ENCODE measurements at regions not wholly inside any gene's neighbourhood (a gene's known extent, or its start where the extent isn't known, plus 50 kb on each side); places are given as distances from the start of the nearest gene placed in this dataset.

DNA sequence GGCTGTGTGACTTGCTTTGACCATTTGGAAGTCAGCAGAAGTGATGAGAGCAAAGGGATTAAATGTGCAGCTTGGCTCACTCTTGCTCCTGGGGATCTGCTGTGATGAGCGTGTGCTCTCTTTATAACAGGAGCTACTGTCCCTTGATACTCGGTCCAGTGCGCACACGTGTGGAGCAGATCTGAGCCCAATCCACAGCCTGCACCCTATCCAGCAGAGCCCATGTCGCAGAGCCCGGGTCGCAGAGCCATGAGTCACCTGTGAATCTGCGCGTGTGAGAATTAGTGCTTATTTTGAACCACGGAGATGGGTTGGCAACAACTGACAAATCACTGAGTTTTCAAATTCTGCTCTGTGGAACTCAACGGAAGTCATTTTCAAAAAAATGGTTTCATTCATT is 291.0 kb upstream of the SULF2 start:
- no peak for TF ChIP-seq NFIC (IDR thresholded peaks at IDR 0.05)
- TF ChIP-seq YY1 (IDR thresholded peaks at IDR 0.05; ENCODE audit: low read depth): no peak
- no peak for TF ChIP-seq TEAD4 (IDR thresholded peaks at IDR 0.05)
- TF ChIP-seq RAD21 (IDR thresholded peaks at IDR 0.05; ENCODE audit: low read depth): no peak
- TF ChIP-seq CEBPB (IDR thresholded peaks at IDR 0.05): no peak
- TF ChIP-seq, protein P1, sequence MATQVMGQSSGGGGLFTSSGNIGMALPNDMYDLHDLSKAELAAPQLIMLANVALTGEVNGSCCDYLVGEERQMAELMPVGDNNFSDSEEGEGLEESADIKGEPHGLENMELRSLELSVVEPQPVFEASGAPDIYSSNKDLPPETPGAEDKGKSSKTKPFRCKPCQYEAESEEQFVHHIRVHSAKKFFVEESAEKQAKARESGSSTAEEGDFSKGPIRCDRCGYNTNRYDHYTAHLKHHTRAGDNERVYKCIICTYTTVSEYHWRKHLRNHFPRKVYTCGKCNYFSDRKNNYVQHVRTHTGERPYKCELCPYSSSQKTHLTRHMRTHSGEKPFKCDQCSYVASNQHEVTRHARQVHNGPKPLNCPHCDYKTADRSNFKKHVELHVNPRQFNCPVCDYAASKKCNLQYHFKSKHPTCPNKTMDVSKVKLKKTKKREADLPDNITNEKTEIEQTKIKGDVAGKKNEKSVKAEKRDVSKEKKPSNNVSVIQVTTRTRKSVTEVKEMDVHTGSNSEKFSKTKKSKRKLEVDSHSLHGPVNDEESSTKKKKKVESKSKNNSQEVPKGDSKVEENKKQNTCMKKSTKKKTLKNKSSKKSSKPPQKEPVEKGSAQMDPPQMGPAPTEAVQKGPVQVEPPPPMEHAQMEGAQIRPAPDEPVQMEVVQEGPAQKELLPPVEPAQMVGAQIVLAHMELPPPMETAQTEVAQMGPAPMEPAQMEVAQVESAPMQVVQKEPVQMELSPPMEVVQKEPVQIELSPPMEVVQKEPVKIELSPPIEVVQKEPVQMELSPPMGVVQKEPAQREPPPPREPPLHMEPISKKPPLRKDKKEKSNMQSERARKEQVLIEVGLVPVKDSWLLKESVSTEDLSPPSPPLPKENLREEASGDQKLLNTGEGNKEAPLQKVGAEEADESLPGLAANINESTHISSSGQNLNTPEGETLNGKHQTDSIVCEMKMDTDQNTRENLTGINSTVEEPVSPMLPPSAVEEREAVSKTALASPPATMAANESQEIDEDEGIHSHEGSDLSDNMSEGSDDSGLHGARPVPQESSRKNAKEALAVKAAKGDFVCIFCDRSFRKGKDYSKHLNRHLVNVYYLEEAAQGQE (IDR thresholded peaks at IDR 0.05; ENCODE audit: low read depth): no peak
- TF ChIP-seq CREB1 (IDR thresholded peaks at IDR 0.05; ENCODE audit: low read depth): no peak
- TF ChIP-seq, protein P2, sequence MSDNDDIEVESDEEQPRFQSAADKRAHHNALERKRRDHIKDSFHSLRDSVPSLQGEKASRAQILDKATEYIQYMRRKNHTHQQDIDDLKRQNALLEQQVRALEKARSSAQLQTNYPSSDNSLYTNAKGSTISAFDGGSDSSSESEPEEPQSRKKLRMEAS (IDR thresholded peaks at IDR 0.05): no peak
- TF ChIP-seq TCF12 (IDR thresholded peaks at IDR 0.05; ENCODE audit: low read depth): no peak

- TF ChIP-seq, protein P3, sequence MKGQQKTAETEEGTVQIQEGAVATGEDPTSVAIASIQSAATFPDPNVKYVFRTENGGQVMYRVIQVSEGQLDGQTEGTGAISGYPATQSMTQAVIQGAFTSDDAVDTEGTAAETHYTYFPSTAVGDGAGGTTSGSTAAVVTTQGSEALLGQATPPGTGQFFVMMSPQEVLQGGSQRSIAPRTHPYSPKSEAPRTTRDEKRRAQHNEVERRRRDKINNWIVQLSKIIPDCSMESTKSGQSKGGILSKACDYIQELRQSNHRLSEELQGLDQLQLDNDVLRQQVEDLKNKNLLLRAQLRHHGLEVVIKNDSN (IDR thresholded peaks at IDR 0.05): no peak
- TF ChIP-seq TEAD4 (IDR thresholded peaks at IDR 0.05) (no peak), TAF1 (IDR thresholded peaks at IDR 0.05; ENCODE audit: low read depth) (no peak), YY1 (IDR thresholded peaks at IDR 0.05; ENCODE audit: low read depth) (no peak), CREB1 (IDR thresholded peaks at IDR 0.05; ENCODE audit: low read depth) (no peak), TCF12 (IDR thresholded peaks at IDR 0.05; ENCODE audit: low read depth) (no peak), ZBTB7A (IDR thresholded peaks at IDR 0.05; ENCODE audit: low read depth) (no peak), FOXM1 (IDR thresholded peaks at IDR 0.05; ENCODE audit: borderline replicate concordance, low read depth) (no peak), EP300 (IDR thresholded peaks at IDR 0.05; ENCODE audit: borderline replicate concordance) (no peak), CEBPB (IDR thresholded peaks at IDR 0.05) (no peak), NFIC (IDR thresholded peaks at IDR 0.05) (no peak)
- TF ChIP-seq, protein P2 (IDR thresholded peaks at IDR 0.05): no peak
- TF ChIP-seq, protein P1 (IDR thresholded peaks at IDR 0.05; ENCODE audit: low read depth): no peak
Measured at GRCh38 chr20:48075591-48076174, 290.4 kb upstream of the SULF2 start.

- TF ChIP-seq EP300 (IDR thresholded peaks at IDR 0.05; ENCODE audit: borderline replicate concordance) (no peak), ZBTB7A (IDR thresholded peaks at IDR 0.05; ENCODE audit: low read depth) (no peak), TEAD4 (IDR thresholded peaks at IDR 0.05) (no peak), CEBPB (IDR thresholded peaks at IDR 0.05) (no peak), RAD21 (IDR thresholded peaks at IDR 0.05; ENCODE audit: low read depth) (no peak), FOXM1 (IDR thresholded peaks at IDR 0.05; ENCODE audit: borderline replicate concordance, low read depth) (no peak), CREB1 (IDR thresholded peaks at IDR 0.05; ENCODE audit: low read depth) (no peak)
Measured at GRCh38 chr20:48070991-48071652, 285.8 kb upstream of the SULF2 start.

GRCh38 chr20:48069596-48069995 is 284.3 kb upstream of the SULF2 start:
- TF ChIP-seq EGR1 (IDR thresholded peaks at IDR 0.05) (no peak), NFIC (IDR thresholded peaks at IDR 0.05) (no peak), ZBTB7A (IDR thresholded peaks at IDR 0.05; ENCODE audit: low read depth) (no peak), EP300 (IDR thresholded peaks at IDR 0.05; ENCODE audit: borderline replicate concordance) (no peak), TAF1 (IDR thresholded peaks at IDR 0.05; ENCODE audit: low read depth) (no peak), FOXM1 (IDR thresholded peaks at IDR 0.05; ENCODE audit: borderline replicate concordance, low read depth) (no peak), RAD21 (IDR thresholded peaks at IDR 0.05; ENCODE audit: low read depth) (no peak), TCF12 (IDR thresholded peaks at IDR 0.05; ENCODE audit: low read depth) (no peak), TEAD4 (IDR thresholded peaks at IDR 0.05) (no peak), CREB1 (IDR thresholded peaks at IDR 0.05; ENCODE audit: low read depth) (no peak), YY1 (IDR thresholded peaks at IDR 0.05; ENCODE audit: low read depth) (no peak), CEBPB (IDR thresholded peaks at IDR 0.05) (no peak)
- TF ChIP-seq, protein P2 (IDR thresholded peaks at IDR 0.05): no peak
- TF ChIP-seq, protein P3 (IDR thresholded peaks at IDR 0.05): no peak
- TF ChIP-seq, protein P1 (IDR thresholded peaks at IDR 0.05; ENCODE audit: low read depth): no peak

All from Ishikawa (cell line).